ENCODE measurements at regions not wholly inside any gene's neighbourhood (a gene's known extent, or its start where the extent isn't known, plus 50 kb on each side); places are given as distances from the start of the nearest gene placed in this dataset.

DNA sequence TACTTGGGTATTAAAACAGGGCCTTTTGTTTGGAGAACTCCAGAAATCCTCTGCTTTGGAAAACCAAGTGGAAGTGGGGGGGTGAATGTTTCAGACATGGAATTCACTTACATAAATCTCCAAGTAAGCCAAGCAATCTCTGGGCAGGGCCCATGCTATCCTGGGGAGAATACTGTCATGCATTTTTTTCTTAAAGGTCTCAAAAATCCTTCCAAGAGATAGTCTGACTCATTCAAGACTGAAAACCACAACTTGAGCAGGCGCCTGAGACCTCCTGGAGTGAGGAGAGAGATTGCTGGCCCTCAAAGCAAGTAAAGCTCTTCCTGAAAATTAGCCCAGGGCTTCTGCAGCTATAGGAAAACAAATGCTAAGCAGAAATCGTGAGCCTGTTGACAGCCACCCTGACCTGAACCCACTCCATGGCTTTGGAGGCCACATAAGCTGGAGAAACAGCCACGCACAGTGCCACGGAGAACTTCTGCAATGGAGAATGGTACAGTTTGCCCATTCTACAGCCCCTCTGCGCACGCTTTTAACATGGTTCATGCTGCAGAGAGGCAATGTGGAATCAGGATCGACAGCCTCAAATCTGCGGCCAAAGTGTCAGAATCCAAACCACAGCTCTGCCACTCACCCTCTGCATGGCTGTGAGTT, 203.1 kb upstream of the AUTS2 start:
- TF ChIP-seq, protein P1, sequence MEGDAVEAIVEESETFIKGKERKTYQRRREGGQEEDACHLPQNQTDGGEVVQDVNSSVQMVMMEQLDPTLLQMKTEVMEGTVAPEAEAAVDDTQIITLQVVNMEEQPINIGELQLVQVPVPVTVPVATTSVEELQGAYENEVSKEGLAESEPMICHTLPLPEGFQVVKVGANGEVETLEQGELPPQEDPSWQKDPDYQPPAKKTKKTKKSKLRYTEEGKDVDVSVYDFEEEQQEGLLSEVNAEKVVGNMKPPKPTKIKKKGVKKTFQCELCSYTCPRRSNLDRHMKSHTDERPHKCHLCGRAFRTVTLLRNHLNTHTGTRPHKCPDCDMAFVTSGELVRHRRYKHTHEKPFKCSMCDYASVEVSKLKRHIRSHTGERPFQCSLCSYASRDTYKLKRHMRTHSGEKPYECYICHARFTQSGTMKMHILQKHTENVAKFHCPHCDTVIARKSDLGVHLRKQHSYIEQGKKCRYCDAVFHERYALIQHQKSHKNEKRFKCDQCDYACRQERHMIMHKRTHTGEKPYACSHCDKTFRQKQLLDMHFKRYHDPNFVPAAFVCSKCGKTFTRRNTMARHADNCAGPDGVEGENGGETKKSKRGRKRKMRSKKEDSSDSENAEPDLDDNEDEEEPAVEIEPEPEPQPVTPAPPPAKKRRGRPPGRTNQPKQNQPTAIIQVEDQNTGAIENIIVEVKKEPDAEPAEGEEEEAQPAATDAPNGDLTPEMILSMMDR (IDR thresholded peaks at IDR 0.05) = no peak
- TF ChIP-seq POLR2AphosphoS5 (IDR thresholded peaks at IDR 0.05) = peak; percentile 11
- TF ChIP-seq POLR2A (IDR thresholded peaks at IDR 0.05) = no peak

Measured in gastroesophageal sphincter (tissue), 3 donors.